ENCODE measurements at regions not wholly inside any gene's neighbourhood (a gene's known extent, or its start where the extent isn't known, plus 50 kb on each side); places are given as distances from the start of the nearest gene placed in this dataset.

DNA sequence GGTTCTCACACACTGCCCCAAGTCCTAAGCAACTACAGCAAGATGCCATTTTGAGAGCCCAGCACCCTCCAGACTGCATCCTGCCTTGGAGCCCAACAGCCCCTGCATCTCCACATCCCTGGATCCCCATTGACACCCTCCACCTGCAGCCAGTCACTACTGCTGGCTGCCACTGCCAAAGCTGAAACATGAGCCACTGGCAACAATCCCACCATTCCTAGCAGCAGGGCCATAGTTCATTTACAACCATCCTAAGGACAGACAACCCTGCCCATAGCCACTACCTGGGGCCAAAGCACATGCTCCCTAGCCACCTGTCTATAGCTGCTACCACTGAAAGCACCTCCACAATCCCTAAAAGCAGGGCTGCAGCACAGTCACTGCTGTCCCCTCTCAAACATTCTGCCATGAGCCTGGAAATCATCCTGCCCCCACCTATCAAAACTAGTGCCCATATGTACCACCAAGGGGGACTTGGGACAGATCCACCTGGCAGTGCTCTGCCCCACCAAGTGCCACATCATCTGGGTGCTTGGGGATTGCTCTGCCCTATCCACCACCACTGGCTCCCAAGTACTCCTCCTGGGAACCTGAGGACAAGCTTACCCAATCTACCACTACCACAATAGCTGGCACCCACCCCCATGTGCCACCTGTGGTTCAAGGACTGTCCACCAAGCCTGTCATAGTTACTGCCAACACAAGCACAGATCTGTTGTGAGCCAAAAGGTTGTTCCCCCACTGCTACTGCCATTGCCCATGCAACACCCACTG is 138.8 kb upstream of the SOX6 start:
- Histone ChIP-seq H3K4me3 (ENCODE audit: low read depth in 1 of 3, low read length in 3 of 3) (no peak overlapping the region), H3K27ac (ENCODE audit: low read depth in 1 of 2, low read length in 2 of 2) (no peak overlapping the region), H3K4me1 (ENCODE audit: control insufficient read depth in 4 of 4, insufficient read depth in 4 of 4, low read length in 3 of 4) (no peaks in the 10 kb centered on the region), H3K9ac (ENCODE audit: low read depth in 1 of 2, low read length in 2 of 2) (no peak overlapping the region), H3K9me3 (ENCODE audit: control insufficient read depth in 4 of 4, low read length in 3 of 4) (peaks cover 0 to 7% (median 2%) of the 10 kb centered on the region in 4 donors), H3K36me3 (ENCODE audit: control insufficient read depth in 4 of 4, insufficient read depth in 3 of 4, low read depth in 1 of 4, low read length in 3 of 4) (no peaks in the 10 kb centered on the region), H3K27me3 (ENCODE audit: control insufficient read depth in 4 of 4, insufficient read depth in 4 of 4, low read length in 3 of 4) (peaks cover 0 to 3% (median 0%) of the 10 kb centered on the region in 4 donors)
- DNase-seq (ENCODE audit: low spot score) = no peak
- no peak for TF ChIP-seq NR2F2 (IDR thresholded peaks at IDR 0.05)
- TF ChIP-seq FOXA2 (IDR thresholded peaks at IDR 0.05) = no peak
- no peak for TF ChIP-seq FOXA1 (IDR thresholded peaks at IDR 0.05)
- no peak for TF ChIP-seq GABPA (IDR thresholded peaks at IDR 0.05 in 1 of 2, conservative IDR thresholded peaks at IDR 0.05 in 1 of 2)
- TF ChIP-seq REST (IDR thresholded peaks at IDR 0.05) = no peak

DNA sequence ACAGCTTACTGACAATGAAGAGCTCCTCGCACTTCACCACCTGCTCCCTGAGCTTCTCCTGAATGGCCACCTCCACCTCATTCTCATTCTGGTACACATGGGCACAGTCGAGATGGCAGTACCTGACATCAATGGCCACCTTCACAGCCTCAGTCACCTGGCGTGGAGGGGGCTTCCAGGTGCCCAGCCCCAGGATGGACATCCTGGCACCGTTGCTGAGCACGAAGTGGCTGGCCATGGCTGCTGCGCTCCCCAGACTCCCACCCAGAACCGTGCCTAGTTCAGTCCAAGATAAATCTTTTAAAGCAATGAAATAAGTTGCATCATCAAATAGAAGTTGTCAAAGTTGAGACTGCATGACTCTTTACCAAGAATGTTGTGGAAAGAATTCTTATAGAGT is 128.1 kb upstream of the SOX6 start:
- H3K27ac ChIP-seq (ENCODE audit: low read depth in 1 of 2, low read length in 2 of 2) = no peak overlapping the region
- TF ChIP-seq HNF4A (conservative IDR thresholded peaks at IDR 0.05) = no peak
- TF ChIP-seq YY1 (IDR thresholded peaks at IDR 0.05) = no peak
- TF ChIP-seq JUND (IDR thresholded peaks at IDR 0.05) = no peak
- no peak for TF ChIP-seq EGR1 (IDR thresholded peaks at IDR 0.05; ENCODE audit: low read depth in 2 of 2)
- no peak for TF ChIP-seq REST (IDR thresholded peaks at IDR 0.05)
- no peak for TF ChIP-seq ZBTB33 (IDR thresholded peaks at IDR 0.05)
- no peak for TF ChIP-seq RXRA (IDR thresholded peaks at IDR 0.05)
- TF ChIP-seq, protein P1, sequence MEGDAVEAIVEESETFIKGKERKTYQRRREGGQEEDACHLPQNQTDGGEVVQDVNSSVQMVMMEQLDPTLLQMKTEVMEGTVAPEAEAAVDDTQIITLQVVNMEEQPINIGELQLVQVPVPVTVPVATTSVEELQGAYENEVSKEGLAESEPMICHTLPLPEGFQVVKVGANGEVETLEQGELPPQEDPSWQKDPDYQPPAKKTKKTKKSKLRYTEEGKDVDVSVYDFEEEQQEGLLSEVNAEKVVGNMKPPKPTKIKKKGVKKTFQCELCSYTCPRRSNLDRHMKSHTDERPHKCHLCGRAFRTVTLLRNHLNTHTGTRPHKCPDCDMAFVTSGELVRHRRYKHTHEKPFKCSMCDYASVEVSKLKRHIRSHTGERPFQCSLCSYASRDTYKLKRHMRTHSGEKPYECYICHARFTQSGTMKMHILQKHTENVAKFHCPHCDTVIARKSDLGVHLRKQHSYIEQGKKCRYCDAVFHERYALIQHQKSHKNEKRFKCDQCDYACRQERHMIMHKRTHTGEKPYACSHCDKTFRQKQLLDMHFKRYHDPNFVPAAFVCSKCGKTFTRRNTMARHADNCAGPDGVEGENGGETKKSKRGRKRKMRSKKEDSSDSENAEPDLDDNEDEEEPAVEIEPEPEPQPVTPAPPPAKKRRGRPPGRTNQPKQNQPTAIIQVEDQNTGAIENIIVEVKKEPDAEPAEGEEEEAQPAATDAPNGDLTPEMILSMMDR (IDR thresholded peaks at IDR 0.05; ENCODE audit: low read depth, low read length, missing input control) = no peak
- no peak for TF ChIP-seq NR2F2 (IDR thresholded peaks at IDR 0.05)
- TF ChIP-seq ATF3 (IDR thresholded peaks at IDR 0.05) = no peak
- TF ChIP-seq SP1 (IDR thresholded peaks at IDR 0.05) = no peak
- no peak for TF ChIP-seq FOXA1 (IDR thresholded peaks at IDR 0.05)
- TF ChIP-seq TAF1 (conservative IDR thresholded peaks at IDR 0.05) = no peak
- no peak for TF ChIP-seq FOXA2 (IDR thresholded peaks at IDR 0.05)
- no peak for TF ChIP-seq HNF4G (IDR thresholded peaks at IDR 0.05)
- no peak for TF ChIP-seq RAD21 (IDR thresholded peaks at IDR 0.05)
- TF ChIP-seq, protein P2, sequence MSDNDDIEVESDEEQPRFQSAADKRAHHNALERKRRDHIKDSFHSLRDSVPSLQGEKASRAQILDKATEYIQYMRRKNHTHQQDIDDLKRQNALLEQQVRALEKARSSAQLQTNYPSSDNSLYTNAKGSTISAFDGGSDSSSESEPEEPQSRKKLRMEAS (IDR thresholded peaks at IDR 0.05) = no peak
- no peak for TF ChIP-seq GABPA (IDR thresholded peaks at IDR 0.05 in 1 of 2, conservative IDR thresholded peaks at IDR 0.05 in 1 of 2)
- no peaks in the 10 kb centered on the region for H3K4me1 ChIP-seq (ENCODE audit: control insufficient read depth in 4 of 4, insufficient read depth in 4 of 4, low read length in 3 of 4)
- H3K4me3 ChIP-seq (ENCODE audit: low read depth in 1 of 3, low read length in 3 of 3) = no peak overlapping the region
- 87% methylated on average over 7 of the region's 7 CpGs for WGBS
- no peaks in the 10 kb centered on the region for H3K27me3 ChIP-seq (ENCODE audit: control insufficient read depth in 4 of 4, insufficient read depth in 4 of 4, low read length in 3 of 4)
- no peak for DNase-seq (ENCODE audit: low spot score)
- H3K36me3 ChIP-seq (ENCODE audit: control insufficient read depth in 4 of 4, insufficient read depth in 3 of 4, low read depth in 1 of 4, low read length in 3 of 4) = no peaks in the 10 kb centered on the region
- no peak overlapping the region for H3K9ac ChIP-seq (ENCODE audit: low read depth in 1 of 2, low read length in 2 of 2)
- no peaks in the 10 kb centered on the region for H3K9me3 ChIP-seq (ENCODE audit: control insufficient read depth in 4 of 4, low read length in 3 of 4)
